Stimulated activated CD8-positive, alpha-beta memory T cell treated with anti-CD3 and anti-CD28 coated beads, Interleukin-7, amount 100 ng/mL, for 4 hours (primary cell): ENCODE measurements at regions not wholly inside any gene's neighbourhood (a gene's known extent, or its start where the extent isn't known, plus 50 kb on each side); places are given as distances from the start of the nearest gene placed in this dataset.
"Not testable (repeated sequence)": the region's sequence is repeated elsewhere in the genome, so short reads cannot be mapped to it uniquely, and the experiment has no call there.

Experiments used
- DNase-seq, 2 donors: peaks; one replicate each; pipeline ENCODE4 v3.0.0-alpha.2; 2020; ENCODE audit warnings: low read depth in 2 of 2

DNA sequence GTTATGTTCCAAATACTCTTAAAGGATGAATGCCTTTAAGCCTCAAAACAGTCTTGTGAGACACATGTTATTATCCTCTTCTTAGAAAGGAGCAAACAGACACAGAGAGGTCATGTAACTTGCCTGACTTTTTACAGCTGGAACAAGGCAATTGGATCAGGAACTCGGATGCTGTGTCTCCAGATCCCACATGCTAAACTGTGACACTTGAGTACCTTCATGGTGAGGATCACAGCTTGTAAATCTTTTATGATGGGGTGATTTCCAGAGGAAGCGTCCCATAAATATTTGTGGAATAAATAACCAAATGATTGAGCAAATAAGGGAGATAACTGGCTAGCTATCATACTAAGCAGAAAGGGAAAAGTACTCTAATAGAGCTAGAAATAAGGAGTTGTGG lies 171.2 kb downstream of the C11orf91 start:
- no peak for DNase-seq

DNA sequence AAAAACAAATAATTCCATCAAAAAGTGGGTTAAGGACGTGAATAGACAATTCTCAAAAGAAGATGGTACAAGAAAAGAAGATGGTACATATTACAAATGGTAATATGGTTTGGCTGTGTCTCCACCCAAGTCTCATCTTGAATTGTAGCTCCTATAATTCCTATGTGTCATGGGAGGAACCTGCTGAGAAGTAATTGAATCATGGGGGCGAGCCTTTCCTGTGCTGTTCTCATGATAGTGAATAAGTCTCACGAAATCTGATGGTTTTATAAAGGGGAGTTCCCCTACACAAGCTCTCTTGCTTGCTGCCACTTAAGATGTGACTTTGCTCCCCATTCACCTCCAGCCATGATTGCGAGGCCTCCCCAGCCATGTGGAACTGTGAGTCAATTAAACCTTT lies 172.9 kb downstream of the C11orf91 start:
- not testable (repeated sequence) for DNase-seq

GRCh38 chr11:33525789-33526188 lies 174.8 kb downstream of the C11orf91 start:
- DNase-seq: no peak

- no peak for DNase-seq
Observed at GRCh38 chr11:33521384-33521783, 179.2 kb downstream of the C11orf91 start.

DNA sequence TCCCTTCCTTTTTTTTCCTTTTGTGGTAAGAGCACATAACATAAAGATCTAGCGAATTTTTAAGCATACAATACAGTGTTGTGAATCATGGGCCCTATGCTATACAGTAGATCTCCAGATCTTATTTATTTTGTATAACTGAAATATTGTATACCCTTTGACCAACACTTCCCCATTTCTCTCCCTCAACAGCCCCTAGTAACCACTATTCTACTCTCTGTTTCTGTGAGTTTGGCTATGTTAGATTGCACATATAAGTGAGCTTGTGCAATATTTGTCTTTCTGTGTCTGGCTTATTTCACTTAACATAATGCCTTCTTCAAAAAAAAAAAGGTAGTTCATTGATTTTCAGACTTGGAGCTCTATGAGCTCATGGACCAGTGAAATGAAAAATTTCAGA lies 180.5 kb downstream of the C11orf91 start:
- DNase-seq: no peak

DNA sequence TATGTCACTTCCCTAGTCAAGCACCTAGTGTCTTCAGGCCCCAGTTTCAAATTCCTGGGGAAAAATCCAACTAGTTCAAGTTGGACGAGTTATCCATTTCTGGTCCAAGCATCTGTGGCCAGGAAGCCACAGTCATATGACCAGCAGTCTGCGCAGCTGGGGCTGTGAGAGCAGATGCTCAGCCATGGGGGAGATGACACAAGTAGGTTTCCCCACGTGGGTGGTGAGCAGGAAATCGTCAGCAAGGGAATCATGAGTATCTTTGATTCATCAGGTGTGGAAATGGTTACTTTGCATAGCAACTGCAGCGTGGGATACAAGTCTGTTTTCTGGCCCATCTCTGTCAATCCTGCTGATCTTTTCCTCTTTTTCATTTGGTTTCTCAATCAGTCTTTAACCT lies 185.3 kb downstream of the C11orf91 start:
- no peak for DNase-seq

GRCh38 chr11:33514079-33514925 lies 186.3 kb downstream of the C11orf91 start:
- no peak for DNase-seq

DNA sequence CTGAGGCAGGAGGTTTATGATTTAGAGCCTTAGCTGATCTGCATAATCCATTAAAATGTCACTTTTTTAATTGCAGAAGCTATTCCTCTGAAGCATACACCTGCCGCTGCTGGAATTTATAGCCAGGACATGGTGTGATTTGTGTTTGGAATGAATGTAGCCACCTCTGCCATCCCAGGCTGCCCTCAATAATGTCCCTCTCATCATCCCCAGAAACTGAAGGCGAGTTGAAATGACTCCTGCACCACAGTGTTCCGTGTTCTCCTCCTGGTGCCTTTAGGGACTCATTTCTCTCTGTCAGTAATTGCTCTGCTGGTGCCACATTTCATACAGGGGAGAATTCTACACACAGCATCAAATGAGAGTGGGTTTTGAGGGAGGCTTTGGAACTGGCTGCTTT lies 191.0 kb downstream of the C11orf91 start:
- DNase-seq: no peak

- DNase-seq: no peak
Observed at GRCh38 chr11:33507967-33508366, 192.7 kb downstream of the C11orf91 start.

- no peak for DNase-seq
Observed at GRCh38 chr11:33507356-33507755, 193.3 kb downstream of the C11orf91 start.

DNA sequence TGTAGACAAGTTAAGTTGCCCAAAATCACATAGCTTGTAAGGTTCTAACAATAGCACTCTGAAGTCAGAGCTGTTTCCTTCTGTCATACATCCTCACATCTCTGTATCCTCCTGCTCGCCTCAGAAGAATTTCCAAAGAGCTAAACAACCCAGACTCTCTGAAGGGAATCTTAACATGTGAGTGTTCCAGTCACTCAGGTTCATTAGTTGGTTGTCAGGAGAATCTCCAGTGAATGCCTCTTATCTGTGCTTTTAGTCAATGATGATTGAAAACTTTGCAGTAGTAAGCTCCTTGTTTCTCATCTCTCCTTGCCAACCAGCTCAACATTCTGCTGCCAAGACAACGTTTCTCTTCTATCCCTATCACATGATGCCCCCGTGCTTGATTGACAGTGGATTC lies 195.5 kb downstream of the C11orf91 start:
- no peak for DNase-seq

GRCh38 chr11:33500861-33501479 lies 199.7 kb downstream of the C11orf91 start:
- DNase-seq: no peak

DNA sequence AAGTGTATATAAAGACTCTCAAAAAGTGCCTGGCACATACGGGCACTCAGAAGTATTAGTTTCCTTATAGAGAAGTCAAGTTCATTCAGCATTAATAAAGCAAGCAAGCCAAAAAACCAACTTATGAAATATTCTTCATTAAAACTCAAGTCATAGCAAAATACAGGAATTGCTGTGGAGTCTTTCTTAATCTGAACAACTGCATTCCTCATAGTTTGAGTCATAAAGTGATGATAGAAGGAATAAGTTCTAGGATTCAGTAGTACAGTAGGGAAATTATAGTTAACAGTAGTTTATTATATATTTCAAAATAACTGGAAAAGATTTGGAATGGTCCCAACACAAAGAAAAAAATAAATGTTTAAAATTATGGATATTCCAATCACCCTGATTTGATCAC lies 200.3 kb downstream of the C11orf91 start:
- DNase-seq: no peak

GRCh38 chr11:33492596-33492995 lies 208.0 kb downstream of the C11orf91 start:
- no peak for DNase-seq

- DNase-seq: no peak
Observed at GRCh38 chr11:33490842-33491370, 209.7 kb downstream of the C11orf91 start.

DNA sequence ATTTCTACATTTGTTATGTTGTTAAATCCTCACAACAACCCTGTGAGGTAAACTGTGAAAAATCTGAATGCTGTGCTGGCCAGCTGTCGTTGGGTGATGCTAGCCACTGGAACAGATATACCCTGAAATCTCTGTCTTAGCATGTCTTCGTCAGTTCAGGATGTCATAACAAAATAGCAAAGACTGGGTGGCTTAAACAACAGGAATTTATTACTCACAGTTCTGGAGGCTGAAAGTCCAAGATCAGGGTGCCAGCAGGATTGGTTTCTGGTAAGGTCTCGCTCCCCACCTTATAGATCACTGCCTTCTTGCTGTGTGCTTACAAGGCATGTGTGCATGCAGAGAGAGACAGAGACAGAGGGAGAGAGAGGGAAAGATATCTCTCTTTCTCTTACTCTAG lies 211.7 kb downstream of the C11orf91 start:
- no peak for DNase-seq

GRCh38 chr11:33480626-33481025 lies 220.0 kb downstream of the C11orf91 start:
- DNase-seq: no peak

- DNase-seq: no peak
Observed at GRCh38 chr11:33479231-33479630, 221.4 kb downstream of the C11orf91 start.

GRCh38 chr11:33478111-33478573 lies 221.0 kb downstream of the HIPK3 start:
- DNase-seq: no peak

DNA sequence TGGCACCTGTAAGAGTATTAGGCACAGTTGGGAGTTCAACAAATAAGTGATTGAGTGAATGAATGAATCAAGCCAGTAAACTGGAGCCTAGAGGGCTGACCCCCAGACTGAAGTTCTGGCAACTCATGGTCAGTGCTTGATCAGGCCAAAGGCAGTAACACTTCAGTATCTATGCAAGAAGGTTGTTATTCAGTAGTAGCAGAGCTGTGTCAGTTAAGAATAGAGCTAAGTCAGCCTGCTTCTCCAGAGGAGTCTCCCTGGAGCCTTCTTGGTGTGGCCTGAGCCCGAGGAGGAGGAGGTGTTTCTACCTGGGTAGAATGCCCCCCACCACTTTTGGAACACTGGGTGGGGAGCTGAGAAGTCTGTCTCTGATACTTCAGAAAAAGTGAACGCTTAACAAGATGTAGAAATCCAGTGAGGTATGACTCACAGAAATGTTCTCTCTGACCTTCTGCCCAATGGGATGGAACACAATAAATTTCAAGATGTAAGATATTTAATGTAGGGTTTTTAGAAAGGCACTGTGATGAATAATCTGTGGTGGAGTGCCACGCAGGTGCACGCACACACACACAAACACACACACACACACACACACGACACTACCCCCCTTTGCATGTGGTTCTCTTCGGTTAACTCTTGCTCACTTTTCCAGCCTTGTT lies 219.9 kb downstream of the HIPK3 start:
- no peak for DNase-seq

- no peak for DNase-seq
Observed at GRCh38 chr11:33475993-33476392, 218.8 kb downstream of the HIPK3 start.

DNA sequence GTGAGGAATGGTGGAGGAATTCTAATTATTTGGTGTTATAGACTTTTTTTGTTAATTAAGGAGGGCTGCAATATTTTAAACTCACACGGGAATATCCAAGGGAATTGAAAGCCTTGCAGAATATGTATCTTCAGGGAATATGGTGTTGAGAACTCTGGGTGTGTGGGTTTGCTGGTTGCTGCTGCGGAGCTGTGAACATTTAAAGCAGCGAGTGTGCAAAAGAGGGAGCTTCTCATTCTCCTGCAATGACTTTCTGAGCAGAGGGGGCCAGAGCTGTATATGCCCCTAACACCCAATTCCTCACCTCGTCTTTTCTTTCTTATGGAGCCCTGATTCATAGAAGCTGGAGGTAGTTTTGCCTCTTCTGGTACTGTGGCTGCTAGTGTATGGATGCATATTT lies 217.7 kb downstream of the HIPK3 start:
- no peak for DNase-seq

DNA sequence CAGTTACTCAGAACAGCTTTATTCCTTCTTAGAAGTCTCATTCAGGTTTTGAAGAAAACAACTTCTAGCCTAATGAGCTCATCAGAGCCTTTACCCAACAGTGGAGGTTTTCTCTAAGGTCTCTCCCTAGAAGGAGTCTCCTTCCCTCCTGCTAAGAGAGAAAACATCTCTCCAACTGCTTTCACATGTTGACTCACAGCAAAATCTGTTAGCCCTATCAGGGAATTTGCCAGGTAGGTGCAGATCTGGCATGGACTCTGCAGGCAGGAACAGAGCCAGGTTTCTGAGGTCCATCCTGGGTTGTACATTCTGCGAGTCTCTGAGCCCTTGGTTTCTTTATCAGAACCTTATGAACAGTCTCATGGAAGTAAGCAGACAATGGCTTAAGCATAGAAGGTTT lies 214.4 kb downstream of the HIPK3 start:
- DNase-seq: no peak
